HG03520 (cell line): ENCODE measurements at regions not wholly inside any gene's neighbourhood (a gene's known extent, or its start where the extent isn't known, plus 50 kb on each side); places are given as distances from the start of the nearest gene placed in this dataset.

ENCODE experiments used
- ATAC-seq: cut with Tn5 transposase; IDR thresholded peaks from one replicate; pipeline ENCODE4 v1.9.1; 2021; ENCODE audit warnings: mild to moderate bottlenecking, moderate library complexity; ENCODE audit not compliant: unreplicated experiment

DNA sequence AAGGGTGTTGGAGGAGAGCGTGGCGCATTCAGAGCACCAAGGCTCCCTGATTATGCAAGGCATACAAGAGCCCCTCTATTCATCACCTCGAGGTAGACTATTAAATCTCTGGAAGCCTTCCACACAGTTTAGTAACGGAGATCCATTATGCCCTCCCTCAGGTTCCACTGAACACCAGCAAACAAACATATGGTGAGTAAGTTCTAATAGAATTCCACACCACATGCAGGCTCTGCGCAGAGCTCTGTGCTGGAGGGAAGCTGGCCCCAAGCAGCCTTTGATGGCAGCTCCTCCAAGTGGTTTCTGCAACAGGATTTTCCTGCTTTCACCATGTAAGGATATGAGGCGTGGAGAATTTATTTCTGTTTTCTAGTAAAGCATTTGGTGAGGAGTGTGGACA, 238.6 kb downstream of the C1D start:
- ATAC-seq = no peak

DNA sequence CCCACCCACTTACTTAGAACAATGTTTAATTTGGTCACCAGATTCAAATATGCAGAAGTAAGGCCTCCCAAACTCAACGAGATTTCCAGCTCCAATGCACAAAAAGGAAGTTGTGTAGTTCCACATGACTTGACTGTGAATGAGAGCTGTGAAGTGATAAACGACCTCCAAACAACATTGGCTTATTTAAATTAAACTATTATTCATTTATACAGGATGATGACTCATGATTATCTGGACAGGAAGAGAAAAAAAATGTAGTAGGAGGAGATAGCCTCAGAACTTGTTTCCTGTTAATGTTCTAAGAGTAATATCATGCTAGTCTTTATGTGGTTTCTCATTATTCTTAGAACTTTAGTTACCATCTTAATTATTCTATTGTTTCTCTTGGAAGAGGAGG, 237.3 kb downstream of the C1D start:
- ATAC-seq = no peak

DNA sequence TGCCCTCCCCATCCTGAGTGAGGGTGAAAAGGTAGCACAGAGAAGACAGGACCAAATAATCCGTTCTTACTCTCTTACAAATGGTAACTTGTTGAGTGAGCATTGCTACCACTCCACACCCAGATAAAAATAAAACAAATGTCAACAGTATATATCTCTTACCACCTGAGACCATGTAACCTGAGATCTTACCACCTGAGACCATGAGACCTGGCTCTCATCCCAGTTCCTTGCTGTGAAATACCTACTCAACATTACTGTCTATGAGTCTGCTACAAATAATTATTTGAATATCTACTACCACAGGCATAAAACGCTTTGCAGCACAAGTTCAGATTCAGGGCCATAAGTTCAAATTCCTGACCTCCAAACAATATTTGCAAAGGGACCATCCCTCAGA, 234.7 kb downstream of the C1D start:
- ATAC-seq = no peak

DNA sequence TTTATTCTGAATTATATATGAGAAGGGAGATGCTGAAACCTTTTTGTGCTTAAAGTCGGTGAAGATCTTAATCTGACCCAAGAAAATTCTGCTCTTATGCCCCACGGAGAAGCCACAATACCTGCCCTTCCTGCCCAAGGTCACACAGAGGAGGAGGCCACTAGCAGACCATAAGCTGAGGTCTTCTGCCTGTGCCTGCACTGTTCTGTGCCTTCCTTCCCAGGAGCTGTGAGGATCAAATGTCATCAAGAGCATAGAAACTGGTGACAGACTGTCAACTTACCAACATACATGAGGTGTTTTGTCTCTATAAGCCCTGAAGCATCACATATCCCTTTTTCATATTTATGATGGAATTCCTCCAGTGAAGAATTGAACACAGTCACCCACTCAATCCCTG, 233.3 kb downstream of the C1D start:
- no peak for ATAC-seq

DNA sequence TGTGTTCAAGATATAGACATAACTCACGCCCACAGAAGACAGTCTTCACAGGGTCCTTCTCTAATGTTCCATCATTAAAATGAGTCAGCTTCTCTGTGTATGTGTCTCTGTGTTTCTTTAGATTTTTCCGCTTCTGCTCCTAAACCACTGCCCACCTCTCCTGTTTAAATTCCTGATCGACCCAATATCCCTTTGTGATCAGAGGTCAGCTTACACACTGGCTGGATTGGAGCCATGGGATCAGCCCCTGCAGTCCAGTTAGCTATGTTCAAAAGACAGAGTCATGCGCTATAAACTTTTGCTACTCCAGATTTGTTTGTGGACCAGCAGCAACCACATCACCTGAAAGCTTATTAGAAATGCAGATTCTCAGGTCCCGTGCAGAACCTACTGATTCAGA, 229.2 kb downstream of the C1D start:
- ATAC-seq = no peak

DNA sequence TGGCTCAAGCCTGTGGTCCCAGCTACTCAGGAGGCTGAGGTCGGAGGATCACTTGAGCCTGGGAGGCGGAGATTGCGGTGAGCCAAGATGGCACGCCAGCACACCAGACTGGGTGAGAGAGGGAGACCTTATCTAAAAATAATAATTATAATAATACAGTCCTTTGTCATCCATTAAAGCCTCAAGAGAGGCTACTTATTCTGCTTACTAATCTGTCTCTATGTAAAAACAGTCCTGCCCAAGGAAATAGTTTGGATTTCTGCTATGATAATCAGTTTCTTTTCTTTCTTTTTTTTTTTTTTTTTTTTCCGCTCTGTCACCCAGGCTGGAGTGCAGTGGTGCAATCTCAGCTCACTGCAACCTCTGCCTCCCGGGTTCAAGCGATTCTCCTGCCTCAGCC, 228.3 kb downstream of the C1D start:
- no peak for ATAC-seq

DNA sequence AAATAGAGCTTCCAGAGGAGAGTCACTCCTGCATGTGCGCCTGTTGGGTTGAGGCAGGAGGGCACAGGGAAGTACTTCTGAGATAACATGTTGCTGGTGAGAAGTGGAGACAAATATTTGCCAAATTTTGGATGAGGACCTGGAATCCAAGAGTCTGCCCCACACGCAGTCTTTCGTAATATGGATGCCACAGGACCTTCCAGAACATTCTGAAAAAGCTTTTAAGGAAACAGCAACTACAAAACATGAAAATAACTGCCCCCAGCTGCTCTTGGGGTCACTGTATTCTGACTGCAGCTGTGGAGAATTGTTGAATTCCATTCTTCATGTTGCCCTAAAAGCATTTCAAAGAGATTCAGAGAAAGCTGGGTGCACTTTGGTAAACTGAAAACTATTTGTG, 227.5 kb downstream of the C1D start:
- ATAC-seq = no peak

DNA sequence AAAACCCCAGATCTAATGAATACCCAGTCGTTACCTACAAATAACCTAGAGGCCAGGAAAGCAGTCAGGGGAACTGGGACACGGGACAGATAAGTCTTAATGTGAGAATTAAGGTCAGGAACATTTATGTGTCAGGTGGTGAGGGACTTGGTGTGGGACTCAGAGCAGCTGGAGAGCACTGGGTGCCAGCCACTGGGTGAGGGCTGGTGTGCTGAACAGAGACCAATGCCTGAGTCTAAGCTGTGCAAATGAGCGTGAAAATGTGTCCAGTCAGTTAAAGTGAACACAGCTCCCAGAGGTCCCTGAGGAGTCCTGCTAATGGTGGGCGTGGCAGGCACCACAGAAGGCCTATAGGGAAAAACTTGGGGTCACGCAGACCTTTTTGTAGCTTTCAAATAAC, 225.9 kb downstream of the C1D start:
- ATAC-seq = no peak

DNA sequence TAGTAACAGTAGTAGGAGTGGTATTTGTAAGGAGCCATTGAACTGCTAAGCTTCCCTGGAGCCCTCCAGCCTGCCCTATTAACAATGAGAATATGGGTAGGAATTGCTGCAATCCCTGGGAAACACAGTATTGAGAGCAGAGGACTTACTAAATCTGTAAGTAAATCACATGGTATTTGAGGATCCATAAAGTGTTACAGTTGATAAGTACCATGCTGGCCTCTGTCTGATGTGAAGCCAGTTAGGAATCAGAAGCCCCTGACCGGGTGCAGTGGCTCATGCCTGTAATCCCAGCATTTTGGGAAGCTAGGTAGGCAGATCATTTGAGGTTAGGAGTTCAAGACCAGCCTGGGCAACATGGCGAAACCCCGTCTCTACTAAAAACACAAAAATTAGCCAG, 224.6 kb downstream of the C1D start:
- no peak for ATAC-seq

DNA sequence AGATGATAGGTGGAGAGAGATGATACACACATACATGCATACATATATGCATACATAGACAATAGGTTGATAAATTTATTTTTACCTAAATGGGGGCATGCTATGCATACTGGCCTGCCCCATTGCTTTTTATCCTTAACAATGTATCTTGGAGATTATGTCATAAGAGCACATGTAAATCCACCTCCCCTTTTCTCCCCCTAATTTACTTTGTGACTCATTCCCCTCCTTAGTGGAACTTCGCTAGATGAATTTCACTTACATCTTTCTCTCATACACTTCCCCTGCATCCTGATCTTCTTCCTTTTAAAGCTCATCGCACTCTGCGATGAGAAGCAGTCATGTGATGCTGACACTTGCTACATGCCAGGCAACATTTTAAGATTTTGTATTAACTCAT, 223.6 kb downstream of the C1D start:
- ATAC-seq = no peak

DNA sequence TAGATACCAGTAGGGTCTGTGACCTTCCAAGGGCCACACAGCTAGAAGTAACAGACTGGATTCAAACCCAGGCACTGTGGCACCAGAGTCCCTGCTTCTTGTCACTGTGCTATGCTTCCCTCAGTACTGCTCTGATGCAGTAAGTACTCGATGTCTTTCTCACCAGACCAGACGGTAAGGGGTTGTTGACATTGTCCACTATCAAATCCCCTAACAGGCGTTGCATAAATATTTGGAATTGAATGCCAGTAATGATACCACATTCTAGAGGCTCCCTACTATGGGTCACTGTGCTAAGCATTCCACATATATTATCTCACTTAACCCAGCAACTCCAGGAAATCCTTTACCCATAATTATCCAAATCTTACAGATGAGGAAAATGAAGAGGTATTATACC, 223.1 kb downstream of the C1D start:
- ATAC-seq = no peak

DNA sequence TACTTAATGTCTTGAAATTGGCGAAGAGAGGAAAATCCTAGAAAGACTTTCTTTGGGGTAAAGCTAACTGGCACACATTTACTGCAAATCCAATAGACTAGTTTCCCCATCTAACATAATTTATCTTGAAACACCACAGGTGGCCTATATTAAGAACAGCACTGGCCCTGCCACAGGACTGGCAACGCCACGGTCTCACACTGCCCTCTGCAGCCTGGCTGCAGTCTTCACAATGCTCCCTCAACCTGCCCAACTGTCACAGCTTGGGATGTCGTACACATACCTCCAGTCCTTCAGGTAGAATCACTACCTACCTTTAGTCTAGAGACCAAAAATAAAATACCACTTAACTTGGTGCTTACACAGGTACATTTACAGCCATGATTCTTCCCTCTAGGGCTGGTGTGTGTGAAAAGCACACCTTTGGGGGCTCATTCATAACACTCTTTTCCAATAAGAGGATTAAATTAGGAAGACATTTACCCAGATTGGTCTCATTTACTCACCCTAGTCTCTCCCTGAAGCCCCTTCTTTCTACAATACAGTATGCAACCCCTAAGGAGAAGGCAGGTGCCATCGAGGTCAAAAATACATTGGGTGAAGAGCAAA, 222.2 kb downstream of the C1D start:
- ATAC-seq = peak; percentile 76

DNA sequence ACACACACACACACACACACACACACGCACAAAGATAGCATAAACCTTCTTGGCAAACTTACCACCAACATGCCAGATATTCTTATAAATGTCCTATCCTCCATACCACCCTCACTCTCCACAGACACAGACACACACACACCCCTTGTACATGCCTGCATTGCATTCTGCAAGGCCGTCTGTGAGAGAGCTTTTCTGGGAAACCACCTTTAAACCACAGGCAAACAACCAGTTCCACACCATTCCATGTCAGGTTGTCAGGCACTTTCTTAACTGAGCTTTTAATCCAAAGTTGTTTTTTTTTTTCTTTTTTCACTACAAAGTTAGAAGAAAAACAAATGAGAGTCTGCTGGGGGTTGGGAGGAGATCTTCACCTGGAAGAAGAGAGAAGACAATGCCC, 221.1 kb downstream of the C1D start:
- ATAC-seq = no peak

DNA sequence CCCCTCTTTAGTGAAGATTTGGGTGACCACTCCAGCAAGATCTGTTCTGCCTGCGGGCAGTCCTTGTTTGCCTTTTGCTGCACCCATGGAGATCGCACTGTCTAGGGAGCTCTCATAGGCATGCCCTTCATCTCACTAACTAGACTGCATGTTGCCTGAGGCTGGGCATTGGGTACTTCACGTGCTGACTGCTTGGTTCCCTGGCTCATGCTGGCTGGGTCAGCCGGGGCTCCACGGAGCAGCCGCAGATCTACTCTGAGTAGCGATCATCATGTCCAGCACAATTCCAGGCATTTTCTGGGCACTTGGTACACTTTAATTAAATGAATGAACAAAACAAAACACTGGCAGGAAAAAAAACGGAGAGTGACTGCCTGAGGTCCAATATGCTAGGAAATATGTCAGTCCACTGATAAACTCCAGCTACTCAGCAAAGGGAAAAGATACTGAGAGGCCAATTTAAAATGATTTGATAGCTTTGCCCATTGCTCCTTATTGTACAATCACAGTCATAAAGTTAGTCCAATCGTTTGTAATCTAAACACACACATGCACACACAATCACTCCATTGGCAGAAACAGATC, 220.3 kb downstream of the C1D start:
- ATAC-seq = no peak

DNA sequence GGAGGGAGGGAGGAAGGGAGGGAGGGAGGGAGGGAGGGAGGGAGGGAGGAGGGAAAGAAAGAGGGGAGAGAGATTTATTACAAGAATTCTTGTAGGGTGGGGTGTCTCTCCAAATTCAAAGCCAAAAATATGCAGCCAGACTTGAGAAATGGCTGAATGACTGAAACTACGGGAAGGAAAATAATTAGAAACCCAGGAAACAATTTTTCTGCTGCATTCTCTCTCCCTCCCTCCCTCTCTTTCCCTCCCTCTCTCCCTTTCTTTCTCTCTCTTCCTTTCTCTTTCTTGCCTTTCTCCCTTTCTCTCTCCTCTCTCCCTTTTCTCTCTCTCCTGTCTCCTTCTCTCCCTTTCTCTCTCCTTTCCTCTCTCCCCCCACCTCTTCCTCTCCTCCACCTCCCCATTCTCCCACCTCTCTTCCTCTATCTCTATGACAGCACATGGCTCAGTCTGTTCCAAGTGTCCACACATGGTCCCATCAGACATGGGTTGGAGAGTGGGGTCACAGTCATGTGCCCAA, 218.7 kb downstream of the C1D start:
- ATAC-seq = no peak

DNA sequence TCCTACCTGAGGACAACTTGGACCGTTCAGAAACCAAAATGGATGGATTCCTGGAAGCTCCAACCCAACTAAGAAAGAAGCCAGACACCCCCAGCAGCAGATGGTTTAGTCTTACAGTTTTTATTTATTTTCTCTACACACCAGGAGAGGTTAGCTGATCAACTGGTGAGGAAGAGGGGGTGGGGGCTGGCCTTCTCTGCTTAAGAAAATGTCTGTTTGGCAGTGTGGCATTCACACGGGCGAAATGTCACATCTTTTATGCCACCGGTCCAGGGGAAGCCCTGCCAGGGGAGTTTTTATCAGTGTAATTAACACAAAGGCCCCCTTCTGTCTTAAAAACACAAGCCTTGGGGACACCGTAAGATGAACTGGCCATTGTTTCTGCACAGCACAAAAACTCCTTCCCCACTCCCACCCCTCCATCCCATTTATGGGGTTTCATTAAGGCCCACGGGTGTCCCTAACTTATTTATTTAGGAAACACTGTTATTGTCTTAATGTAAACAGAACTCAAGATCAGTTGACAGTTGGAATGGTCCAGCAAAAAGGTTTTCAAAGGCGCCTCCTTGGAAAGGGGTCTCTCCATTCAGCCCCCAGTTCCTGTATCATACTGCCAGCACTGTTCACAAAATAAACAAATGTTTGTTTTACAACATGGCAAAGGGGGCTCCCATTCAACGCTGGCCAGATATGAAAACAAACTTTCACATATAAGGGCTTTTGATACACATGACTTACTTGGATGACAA, 217.0 kb downstream of the C1D start:
- no peak for ATAC-seq

DNA sequence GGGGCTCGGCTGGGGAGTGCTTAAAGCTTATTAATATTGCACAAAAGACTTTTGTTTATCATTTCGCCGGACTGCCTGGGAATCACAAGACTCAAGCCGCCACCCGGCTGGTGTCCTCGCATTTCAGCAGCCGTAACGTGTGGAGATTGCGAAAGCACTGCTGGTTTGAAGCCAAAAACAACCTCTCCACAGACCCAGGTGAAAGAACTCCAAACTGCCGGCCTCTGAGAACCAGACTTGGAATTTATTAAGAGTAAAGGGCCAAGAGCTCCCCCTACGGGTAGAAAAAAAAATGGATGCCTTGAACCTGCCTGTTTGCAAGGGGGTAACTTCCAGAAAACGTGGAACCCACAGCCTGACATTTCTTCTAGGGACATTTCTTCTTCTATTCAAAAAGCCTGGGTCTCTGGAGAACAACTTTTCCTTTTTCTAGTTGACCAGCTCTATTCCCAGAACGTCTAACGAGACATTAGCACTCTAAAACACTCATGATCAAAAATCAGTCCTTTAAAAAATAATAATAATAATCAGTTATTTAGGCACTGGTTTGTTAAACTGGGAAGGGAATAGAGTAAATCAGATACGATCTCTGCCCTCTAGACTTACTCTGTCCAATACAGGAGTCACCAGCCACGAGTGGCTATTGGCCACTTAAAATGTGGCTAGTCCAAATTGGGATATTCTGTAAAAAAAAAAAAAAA, 216.3 kb downstream of the C1D start:
- ATAC-seq = no peak

DNA sequence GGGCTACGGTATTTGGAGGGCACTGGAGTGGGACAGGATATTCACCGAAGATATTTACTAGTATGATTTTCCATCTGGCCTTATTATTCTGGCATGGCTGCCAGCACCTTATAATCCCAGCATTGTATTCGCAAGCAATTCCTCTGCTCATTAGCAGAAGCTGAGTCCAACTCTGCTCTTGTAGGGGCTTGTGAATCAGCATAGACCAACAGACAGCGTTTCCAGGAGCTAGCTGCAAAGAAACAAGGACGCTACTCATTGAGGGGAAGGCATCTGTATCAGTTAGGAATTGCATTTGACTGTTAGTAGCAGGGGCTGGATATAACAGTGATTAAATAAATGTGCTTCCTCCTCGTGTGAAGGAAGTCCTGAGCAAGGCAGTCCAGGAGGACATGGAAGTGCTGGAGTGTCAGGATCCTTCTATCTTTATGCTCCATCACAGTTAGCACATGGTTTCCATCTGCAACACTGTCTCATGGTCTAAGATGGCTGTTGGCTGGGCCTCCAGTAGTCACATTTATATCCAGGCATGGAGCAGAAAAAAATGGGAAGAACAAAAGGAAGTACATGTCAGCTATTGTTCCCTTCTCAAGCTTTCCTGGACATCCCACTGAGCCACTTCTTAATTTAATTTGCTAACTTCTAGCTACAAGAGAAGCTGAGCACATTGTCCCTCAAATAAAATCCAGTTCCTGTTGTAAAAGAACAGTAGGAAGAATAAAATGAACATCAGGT, 214.1 kb downstream of the C1D start:
- no peak for ATAC-seq

DNA sequence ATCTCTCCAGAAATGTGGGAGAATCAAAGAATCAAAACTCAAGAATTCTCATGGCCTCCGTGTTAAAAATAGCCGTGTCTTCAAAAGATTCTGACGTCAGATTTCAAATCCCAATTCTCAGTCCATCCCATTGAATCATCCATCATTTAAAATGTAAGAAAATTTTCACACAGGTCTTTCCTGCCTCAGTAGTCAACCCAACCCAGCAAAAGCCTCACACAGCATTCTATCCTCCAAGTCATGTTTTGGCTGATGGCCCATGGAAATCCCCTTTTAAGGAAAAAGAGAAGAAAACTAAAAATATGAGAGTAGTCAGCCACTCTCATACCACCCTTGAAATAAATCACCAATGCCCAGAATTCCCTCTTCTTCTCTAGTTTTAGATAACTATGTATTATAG, 211.8 kb downstream of the C1D start:
- no peak for ATAC-seq

DNA sequence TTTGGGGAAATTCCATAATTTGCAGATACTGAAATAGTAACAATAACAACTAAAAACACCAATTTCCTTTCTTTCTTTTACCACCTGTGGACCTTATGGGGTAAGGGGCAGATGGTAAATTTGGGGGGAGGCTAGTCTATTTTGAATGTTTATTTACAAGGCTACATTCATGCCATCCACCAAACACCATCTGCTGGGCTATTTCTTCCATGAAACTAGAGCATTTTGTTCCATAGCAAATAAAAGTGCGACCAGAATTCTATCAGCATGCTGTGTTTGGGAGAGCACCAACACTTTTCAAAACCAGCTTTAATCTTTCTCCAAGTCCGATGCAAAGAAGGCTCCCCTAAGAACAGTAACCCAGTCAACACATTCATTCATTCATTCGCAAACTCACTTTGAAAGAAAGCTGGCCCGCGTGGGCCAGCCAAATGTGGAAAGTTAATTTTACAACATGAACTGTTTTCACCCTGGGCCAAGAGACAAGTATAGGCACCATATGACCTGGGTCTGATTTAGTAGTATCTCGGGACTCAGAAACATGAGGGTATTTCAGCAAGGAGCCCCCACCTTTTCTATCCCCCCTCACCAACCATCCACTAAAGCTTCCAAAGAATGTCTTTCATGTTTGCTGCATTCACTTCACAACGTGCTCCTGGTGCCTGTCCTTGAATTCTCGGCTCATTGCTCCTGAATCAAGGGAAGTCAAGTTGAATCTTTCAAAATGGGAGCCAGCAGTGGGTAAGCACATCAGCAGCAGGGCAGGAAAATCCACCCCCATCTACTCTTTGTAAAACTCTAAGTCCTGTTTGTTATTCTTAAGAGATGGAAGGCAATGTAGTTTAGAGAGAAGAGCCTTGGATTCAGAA, 210.6 kb downstream of the C1D start:
- ATAC-seq = no peak
